ENCODE measurements at regions not wholly inside any gene's neighbourhood (a gene's known extent, or its start where the extent isn't known, plus 50 kb on each side); places are given as distances from the start of the nearest gene placed in this dataset.

- peaks cover 0 to 2% (median 0%) of the 10 kb centered on the region in 3 experiments; a peak in 2 of 7 replicates for H3K36me3 Mint-ChIP-seq (ENCODE audit: insufficient read depth in 1 of 3, low read depth in 3 of 3)
- no peak overlapping the region for H3K4me3 Mint-ChIP-seq
- Histone ChIP-seq H2BK12ac (ENCODE audit: insufficient read length, low read depth, low read length) (no peak overlapping the region), H3K23ac (ENCODE audit: insufficient read length, low read depth, low read length) (no peak overlapping the region), H2BK120ac (ENCODE audit: low read depth, low read length, poor library complexity, severe bottlenecking) (no peak overlapping the region), H4K8ac (replicated peaks; ENCODE audit: insufficient read length, low read depth, low read length) (no peak overlapping the region), H3K14ac (ENCODE audit: insufficient read depth, low read length) (no peak overlapping the region), H4K20me1 (ENCODE audit: control insufficient read depth, insufficient read depth, insufficient read length) (no peaks in the 10 kb centered on the region), H2AK5ac (ENCODE audit: insufficient read length, low read length) (no peak overlapping the region), H3K4ac (ENCODE audit: low read depth, low read length) (no peak overlapping the region), H2BK15ac (ENCODE audit: low read depth, low read length) (no peak overlapping the region), H3K9ac (ENCODE audit: extremely low read depth, insufficient read length, low read length) (no peak overlapping the region), H3K9me3 (ENCODE audit: control insufficient read depth, low read depth, low read length) (no peaks in the 10 kb centered on the region), H4K5ac (ENCODE audit: insufficient read length, low read depth, low read length) (no peak overlapping the region), H3T11ph (ENCODE audit: low read length) (no peak overlapping the region), H2BK5ac (ENCODE audit: insufficient read length, low read length) (no peak overlapping the region), H3K4me2 (ENCODE audit: insufficient read depth, insufficient read length, low read length) (no peak overlapping the region), H2AFZ (ENCODE audit: low read length) (no peak overlapping the region), H3K4me1 (ENCODE audit: insufficient read depth, low read length) (no peaks in the 10 kb centered on the region), H4K91ac (ENCODE audit: insufficient read length, low read depth, low read length) (no peak overlapping the region), H3K27me3 (ENCODE audit: insufficient read depth, low read length) (no peaks in the 10 kb centered on the region), H3K79me2 (ENCODE audit: insufficient read depth, low read length) (no peaks in the 10 kb centered on the region), H2BK20ac (ENCODE audit: low read depth, low read length, poor library complexity, severe bottlenecking) (no peak overlapping the region), H3K18ac (ENCODE audit: insufficient read length, low read depth, low read length) (no peak overlapping the region), H3K27ac (ENCODE audit: insufficient read length, low read depth, low read length) (no peak overlapping the region), H3K23me2 (ENCODE audit: insufficient read length, low read depth, low read length, poor library complexity, severe bottlenecking) (no peaks in the 10 kb centered on the region), H3K79me1 (ENCODE audit: insufficient read depth, low read depth, low read length, poor library complexity, severe bottlenecking) (no peaks in the 10 kb centered on the region), H3K56ac (ENCODE audit: insufficient read length, low read depth, low read length) (no peak overlapping the region)
- DNase-seq = no peak
- H3K4me1 Mint-ChIP-seq = peaks cover 5 to 10% of the 10 kb centered on the region in 2 experiments; a peak in 3 of 4 replicates
- peaks cover 0 to 3% of the 10 kb centered on the region in 2 experiments; a peak in 2 of 5 replicates for H3K9me3 Mint-ChIP-seq
- no peak overlapping the region for H3K27ac Mint-ChIP-seq
- TF ChIP-seq CTCF (conservative IDR thresholded peaks at IDR 0.05) = no peak
- no CpG with 5 or more reads among the region's 3 CpGs for WGBS (ENCODE audit: extremely low coverage, insufficient read length, low lambda C conversion rate)
- H3K27me3 Mint-ChIP-seq (ENCODE audit: low read depth) = no peaks in the 10 kb centered on the region
Measured at GRCh38 chr3:78516437-78516836, 1251.4 kb downstream of the ROBO1 start.
